Testis (tissue), 2 donors: ENCODE measurements at regions not wholly inside any gene's neighbourhood (a gene's known extent, or its start where the extent isn't known, plus 50 kb on each side); places are given as distances from the start of the nearest gene placed in this dataset.

Experiments used
- POLR2A ChIP-seq: fragments of 450-650 bp; IDR thresholded peaks from one replicate; pipeline ENCODE4 v1.6.1; 2017; ENCODE audit warnings: antibody characterized with exemption, mild to moderate bottlenecking, moderate library complexity
- TF ChIP-seq, protein P1 (sequence below), 3 experiments: fragments of 450-650 bp in 2 of 3; fragments of 200-600 bp in 1 of 3; sonication (generic) in 1 of 3; IDR thresholded peaks; one replicate each; pipeline ENCODE4 v1.5.1; 2016 to 2019; ENCODE audit warnings: antibody characterized with exemption in 3 of 3, mild to moderate bottlenecking in 2 of 3, moderate library complexity in 1 of 3

- TF ChIP-seq, protein P1, sequence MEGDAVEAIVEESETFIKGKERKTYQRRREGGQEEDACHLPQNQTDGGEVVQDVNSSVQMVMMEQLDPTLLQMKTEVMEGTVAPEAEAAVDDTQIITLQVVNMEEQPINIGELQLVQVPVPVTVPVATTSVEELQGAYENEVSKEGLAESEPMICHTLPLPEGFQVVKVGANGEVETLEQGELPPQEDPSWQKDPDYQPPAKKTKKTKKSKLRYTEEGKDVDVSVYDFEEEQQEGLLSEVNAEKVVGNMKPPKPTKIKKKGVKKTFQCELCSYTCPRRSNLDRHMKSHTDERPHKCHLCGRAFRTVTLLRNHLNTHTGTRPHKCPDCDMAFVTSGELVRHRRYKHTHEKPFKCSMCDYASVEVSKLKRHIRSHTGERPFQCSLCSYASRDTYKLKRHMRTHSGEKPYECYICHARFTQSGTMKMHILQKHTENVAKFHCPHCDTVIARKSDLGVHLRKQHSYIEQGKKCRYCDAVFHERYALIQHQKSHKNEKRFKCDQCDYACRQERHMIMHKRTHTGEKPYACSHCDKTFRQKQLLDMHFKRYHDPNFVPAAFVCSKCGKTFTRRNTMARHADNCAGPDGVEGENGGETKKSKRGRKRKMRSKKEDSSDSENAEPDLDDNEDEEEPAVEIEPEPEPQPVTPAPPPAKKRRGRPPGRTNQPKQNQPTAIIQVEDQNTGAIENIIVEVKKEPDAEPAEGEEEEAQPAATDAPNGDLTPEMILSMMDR (IDR thresholded peaks at IDR 0.05) = no peak
- TF ChIP-seq POLR2A = no peak
Measured at GRCh38 chr10:16386855-16387254, 50.0 kb upstream of the PTER start.
